NCI-H748 treated with DMSO at 0.1 percent for 48 hours (cell line): ENCODE measurements at regions not wholly inside any gene's neighbourhood (a gene's known extent, or its start where the extent isn't known, plus 50 kb on each side); places are given as distances from the start of the nearest gene placed in this dataset.
A peak's percentile ranks its signal among the peaks of the same experiment; 100 is the strongest.

ENCODE experiments used
- DNase-seq: peaks from one replicate; lab custom pipeline; 2025; lab: John Stamatoyannopoulos, UW

GRCh38 chr20:18971574-18971973 is 158.0 kb downstream of the SCP2D1 start:
- DNase-seq, result no peak

DNA sequence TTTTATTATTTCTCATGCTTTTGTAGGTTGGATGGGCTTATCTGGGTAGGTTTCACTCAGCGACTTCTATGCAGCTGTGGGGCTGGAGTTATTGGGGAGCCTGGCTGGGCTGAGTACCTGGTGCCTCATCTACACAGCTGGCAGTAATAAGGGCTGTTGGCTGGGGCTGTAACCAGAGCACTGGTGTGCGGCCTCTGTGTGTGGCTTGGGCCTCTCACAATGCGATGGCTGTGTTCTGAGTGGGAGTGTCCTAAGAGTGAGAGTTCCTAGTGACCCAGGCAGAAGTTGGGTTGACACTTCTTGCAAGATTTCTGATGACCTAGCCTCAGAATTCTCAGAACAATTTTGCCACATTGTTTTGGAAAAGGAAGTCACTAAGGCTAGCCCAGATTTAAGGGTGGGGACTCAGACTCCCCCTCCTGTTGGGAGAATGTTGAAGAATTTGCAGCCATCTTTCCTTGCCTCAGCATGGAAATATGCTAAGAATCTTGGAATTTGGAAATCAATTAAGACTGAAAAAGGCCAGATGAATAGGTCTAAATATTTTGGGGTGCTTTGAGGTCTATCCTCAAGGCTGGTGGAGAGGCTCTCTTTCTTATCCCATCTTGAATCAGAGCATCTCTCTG is 158.8 kb downstream of the SCP2D1 start:
- DNase-seq, result no peak

- DNase-seq, result no peak
These were observed 160.1 kb downstream of the SCP2D1 start for GRCh38 chr20:18973529-18974173.

GRCh38 chr20:18974660-18975059 is 161.1 kb downstream of the SCP2D1 start:
- no peak for DNase-seq

DNA sequence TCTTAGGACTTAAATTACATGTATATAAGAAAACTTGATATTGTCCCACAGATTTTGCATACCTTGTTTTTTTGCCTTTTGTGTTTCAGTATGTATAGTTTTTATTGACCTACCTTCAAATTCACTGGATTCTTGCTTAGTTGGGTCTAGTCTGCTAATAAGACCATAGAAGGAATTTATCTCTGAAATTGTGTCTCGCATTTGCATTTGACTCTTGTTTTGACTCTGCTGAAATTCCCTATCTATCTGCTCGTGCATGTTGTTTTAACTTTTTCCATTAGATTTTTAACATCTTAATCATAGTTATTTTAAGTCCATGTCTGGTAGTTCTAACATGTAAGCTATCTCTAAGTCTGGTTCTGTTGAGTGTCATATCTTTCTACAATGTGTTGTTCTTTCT is 163.9 kb downstream of the SCP2D1 start:
- DNase-seq, result no peak

- DNase-seq, result no peak
These were observed 164.7 kb downstream of the SCP2D1 start for GRCh38 chr20:18978311-18978710.

DNA sequence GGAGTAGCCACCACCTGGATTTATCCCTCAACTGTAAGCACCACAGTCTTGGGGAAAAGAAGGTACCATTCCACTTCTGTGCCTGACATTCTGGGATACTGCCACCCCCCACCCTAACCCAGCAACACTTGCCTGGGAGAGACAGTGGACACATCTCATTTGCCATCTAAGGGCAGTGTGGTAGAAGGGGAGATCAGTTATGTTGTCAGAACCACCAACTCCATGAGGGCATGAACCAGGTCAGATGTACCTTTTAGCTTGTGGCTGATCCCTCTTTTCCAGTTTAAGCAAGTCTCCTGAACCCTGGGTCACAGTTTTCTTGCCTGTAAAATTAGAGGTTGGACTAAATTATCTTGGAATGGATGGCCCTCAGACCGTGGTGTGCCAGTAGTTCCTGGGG is 165.5 kb downstream of the SCP2D1 start:
- DNase-seq, result no peak

- DNase-seq, result no peak
These were observed 168.5 kb downstream of the SCP2D1 start for GRCh38 chr20:18981962-18982539.

GRCh38 chr20:18983796-18984195 is 170.2 kb downstream of the SCP2D1 start:
- peak; percentile 84 for DNase-seq

DNA sequence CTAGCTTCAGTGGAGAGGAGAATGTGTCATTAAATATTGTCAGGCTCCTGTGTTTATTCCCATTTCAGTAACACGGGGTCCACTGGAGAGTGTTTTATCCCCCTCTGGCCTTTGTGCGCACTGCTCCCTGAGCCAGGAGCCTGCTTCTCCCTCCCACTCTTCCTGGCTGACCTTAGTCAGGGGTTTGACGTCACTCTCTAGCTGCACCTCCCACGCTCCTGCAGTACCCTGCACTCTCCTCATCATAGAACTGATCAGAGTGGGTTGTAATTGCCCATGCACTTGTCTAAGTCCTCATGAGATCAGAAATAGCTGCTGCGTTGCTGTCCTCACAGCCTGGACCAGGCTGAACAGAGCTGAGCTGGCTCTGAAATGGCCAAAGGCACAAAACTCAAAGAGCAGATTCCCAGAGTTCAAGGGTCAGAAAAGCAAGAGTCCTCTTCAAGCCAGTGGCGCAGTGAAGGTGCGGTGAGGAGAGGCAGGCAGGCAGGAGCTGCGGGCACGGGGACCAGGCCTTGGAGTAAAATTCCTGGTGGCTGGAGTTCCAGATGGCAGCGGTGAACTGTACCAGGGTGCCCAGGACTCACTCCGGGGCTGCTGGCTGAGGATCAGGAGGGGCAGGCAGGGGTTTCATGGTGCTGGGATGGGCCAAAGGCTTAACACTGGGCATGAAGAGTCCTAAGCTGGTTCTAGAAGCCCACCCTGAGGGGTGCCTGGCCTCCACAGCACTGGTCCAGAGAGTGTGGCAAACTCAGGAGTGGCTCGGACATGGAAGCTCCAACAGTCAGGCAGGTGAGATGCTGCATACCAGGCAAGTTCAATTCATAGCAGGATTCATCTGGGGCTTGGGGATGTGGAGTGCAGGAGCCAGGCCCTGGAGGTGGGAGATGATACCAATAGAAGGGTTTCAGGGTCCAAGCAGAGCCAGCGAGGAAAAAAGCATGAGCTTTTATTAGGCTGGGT is 170.9 kb downstream of the SCP2D1 start:
- DNase-seq, result peak; percentile 84

GRCh38 chr20:18985551-18985950 is 172.0 kb downstream of the SCP2D1 start:
- no peak for DNase-seq

- no peak for DNase-seq
These were observed 172.7 kb downstream of the SCP2D1 start for GRCh38 chr20:18986146-18986830.

- no peak for DNase-seq
These were observed 173.5 kb downstream of the SCP2D1 start for GRCh38 chr20:18986895-18987580.

- DNase-seq, result no peak
These were observed 174.3 kb downstream of the SCP2D1 start for GRCh38 chr20:18987781-18988360.

GRCh38 chr20:18988701-18989100 is 175.1 kb downstream of the SCP2D1 start:
- no peak for DNase-seq

DNA sequence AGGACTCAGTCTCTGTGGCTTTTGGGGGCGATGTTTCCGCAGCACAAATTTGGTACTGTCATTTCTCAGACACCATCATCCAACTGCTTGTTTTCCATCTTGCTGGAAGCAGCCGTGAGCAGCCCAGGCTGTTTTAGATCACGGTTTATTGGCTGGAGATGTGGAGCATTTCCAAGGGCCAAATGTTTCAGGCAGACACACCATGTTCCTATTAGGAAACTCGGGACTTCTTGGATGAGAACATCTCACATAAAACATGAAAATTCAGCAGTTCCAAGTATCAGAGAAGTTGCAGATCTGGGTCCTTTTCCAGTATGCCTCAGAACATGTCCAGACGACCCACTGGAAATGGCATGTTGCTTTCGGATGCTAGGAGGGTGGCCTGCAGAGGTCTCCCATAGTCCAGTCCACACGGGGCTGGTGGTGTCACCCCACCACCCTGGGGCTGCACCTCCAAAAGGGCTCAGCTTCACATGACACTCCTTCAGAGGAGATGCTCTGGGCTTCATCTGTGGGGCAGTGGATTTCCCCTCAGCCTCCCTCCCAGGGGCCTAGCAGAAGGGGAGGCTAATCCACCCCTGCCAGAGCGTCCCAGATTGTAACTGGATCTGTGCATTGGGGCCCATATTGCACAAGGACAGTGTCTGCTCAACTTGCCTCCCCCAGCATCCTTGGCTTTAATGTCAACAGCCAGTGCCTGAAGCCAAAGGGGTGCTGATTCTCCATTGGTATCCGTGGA is 176.3 kb downstream of the SCP2D1 start:
- DNase-seq, result no peak

DNA sequence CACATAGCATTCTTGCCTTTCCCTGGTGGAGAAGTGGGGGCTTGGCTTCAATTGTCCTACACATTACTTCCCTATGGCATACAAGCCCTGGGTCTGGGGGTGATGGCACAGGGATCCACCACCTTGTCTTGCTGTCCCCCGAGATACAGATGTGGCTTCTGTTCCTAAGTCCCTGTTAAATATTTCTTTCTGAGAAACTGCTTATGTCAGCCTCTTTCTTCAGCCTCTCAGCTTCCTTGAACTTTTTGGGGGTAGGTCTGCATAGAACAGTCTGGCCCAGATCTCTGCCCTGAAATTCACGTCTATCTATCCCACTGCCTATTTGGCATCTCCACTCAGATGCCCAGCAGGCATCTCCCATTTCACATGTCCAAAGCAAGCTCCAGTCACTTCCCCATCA is 177.4 kb downstream of the SCP2D1 start:
- DNase-seq, result no peak

DNA sequence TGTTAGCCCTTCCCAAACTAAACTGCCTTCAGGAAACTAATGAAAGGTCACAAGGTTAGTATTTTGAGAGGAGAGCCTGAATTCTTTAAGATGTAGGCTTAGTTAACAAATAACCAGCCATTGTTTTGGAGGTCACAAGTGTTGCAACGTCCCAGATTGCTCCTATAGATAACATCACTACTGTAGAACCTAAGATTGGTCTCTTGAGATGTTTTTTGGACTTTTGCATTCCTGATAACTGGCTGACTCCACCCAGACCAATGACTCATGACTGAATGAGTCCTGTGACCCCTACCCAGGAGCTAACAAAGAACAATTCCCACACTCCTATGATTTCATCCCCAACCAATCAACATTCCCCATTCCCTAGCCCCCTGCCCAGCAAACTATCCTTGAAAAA is 178.8 kb downstream of the SCP2D1 start:
- DNase-seq, result no peak

GRCh38 chr20:18995455-18995854 is 181.9 kb downstream of the SCP2D1 start:
- DNase-seq, result no peak

- DNase-seq, result no peak
These were observed 185.5 kb downstream of the SCP2D1 start for GRCh38 chr20:18999086-18999485.
